Adrenal gland (tissue), 5 donors: ENCODE measurements at regions not wholly inside any gene's neighbourhood (a gene's known extent, or its start where the extent isn't known, plus 50 kb on each side); places are given as distances from the start of the nearest gene placed in this dataset.

Experiments used
- POLR2A ChIP-seq, 2 donors: fragments of 450-650 bp; IDR thresholded peaks; one replicate each; pipeline ENCODE4 v1.6.1; 2017; ENCODE audit warnings: antibody characterized with exemption in 2 of 2, mild to moderate bottlenecking in 2 of 2, moderate library complexity in 1 of 2
- TF ChIP-seq, protein P1 (sequence below), 6 experiments: fragments of 450-650 bp in 4 of 6; fragments of 200-600 bp in 2 of 6; sonication (generic) in 1 of 6; IDR thresholded peaks; 1 replicate in 5 of 6; 2 replicates in 1 of 6; pipeline versions ENCODE4 v1.5.1 to v1.8.0; 2016 to 2021; ENCODE audit warnings: antibody characterized with exemption in 6 of 6, mild to moderate bottlenecking in 2 of 6, moderate library complexity in 1 of 6
- donor health status: DM: no; HTN: no; CAD: no.

DNA sequence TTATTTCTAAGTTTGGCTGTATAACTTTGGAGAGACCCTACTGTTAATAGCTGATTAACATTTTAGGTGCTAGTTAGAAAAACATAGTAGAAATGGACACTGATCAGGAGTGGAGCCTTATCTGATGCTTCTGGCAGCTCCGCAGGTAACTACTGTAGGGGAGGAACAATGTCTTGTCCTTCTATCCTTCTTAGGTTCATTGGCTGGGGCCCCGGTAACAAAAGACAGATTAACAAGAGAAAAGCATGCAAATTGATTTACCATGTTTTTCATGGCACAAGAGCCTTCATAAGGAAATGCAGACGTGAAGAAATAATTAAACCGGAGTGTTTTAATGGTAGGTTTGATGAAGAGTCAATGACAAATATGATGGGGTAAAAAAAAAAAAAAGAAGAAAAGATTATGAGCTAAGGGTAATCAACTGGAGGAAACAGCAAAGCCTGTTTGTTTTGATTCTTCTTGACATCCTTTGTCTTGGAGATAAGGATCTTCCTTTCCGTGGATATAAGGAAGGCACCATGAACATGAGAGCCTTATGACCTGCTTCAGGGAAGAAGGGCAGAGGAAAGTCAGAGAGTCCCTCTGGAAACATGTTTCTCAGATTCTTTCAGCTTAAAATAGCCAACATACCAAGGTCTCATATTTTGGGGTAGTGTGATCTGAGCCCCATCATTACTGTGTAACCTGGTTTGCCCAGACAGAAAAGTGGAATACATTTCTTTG lies 62.4 kb upstream of the GCFC2 start:
- TF ChIP-seq, protein P1, sequence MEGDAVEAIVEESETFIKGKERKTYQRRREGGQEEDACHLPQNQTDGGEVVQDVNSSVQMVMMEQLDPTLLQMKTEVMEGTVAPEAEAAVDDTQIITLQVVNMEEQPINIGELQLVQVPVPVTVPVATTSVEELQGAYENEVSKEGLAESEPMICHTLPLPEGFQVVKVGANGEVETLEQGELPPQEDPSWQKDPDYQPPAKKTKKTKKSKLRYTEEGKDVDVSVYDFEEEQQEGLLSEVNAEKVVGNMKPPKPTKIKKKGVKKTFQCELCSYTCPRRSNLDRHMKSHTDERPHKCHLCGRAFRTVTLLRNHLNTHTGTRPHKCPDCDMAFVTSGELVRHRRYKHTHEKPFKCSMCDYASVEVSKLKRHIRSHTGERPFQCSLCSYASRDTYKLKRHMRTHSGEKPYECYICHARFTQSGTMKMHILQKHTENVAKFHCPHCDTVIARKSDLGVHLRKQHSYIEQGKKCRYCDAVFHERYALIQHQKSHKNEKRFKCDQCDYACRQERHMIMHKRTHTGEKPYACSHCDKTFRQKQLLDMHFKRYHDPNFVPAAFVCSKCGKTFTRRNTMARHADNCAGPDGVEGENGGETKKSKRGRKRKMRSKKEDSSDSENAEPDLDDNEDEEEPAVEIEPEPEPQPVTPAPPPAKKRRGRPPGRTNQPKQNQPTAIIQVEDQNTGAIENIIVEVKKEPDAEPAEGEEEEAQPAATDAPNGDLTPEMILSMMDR (IDR thresholded peaks at IDR 0.05): no peak
- TF ChIP-seq POLR2A (IDR thresholded peaks at IDR 0.05): no peak
